Hematopoietic multipotent progenitor cell treated with erythropoietin and hydrocortisone succinate and interleukin-3 and kit ligand, for 6 days (in vitro differentiated cells): ENCODE measurements at regions not wholly inside any gene's neighbourhood (a gene's known extent, or its start where the extent isn't known, plus 50 kb on each side); places are given as distances from the start of the nearest gene placed in this dataset.
A peak's percentile ranks its signal among the peaks of the same experiment; 100 is the strongest.

ENCODE experiments used
- DNase-seq: peaks from one replicate; pipeline ENCODE4 v3.0.0-alpha.2; 2015

GRCh38 chr13:110097013-110097412 lies 209.9 kb downstream of the COL4A1 start:
- no peak for DNase-seq

GRCh38 chr13:110092831-110093247 lies 214.1 kb downstream of the COL4A1 start:
- DNase-seq: no peak

- DNase-seq: no peak
These were observed 217.1 kb downstream of the COL4A1 start for GRCh38 chr13:110089815-110090214.

- no peak for DNase-seq
These were observed 217.9 kb downstream of the COL4A1 start for GRCh38 chr13:110089100-110089499.

- no peak for DNase-seq
These were observed 233.0 kb downstream of the COL4A1 start for GRCh38 chr13:110073982-110074381.

GRCh38 chr13:110070511-110071120 lies 236.3 kb downstream of the COL4A1 start:
- DNase-seq: no peak

GRCh38 chr13:110070046-110070445 lies 236.9 kb downstream of the COL4A1 start:
- no peak for DNase-seq

- no peak for DNase-seq
These were observed 238.8 kb downstream of the COL4A1 start for GRCh38 chr13:110068176-110068473.

GRCh38 chr13:110067355-110068175 lies 239.4 kb downstream of the COL4A1 start:
- DNase-seq: peak; percentile 18

GRCh38 chr13:110065780-110066179 lies 241.2 kb downstream of the COL4A1 start:
- DNase-seq: no peak

- DNase-seq: no peak
These were observed 243.2 kb downstream of the COL4A1 start for GRCh38 chr13:110063490-110064421.

- DNase-seq: no peak
These were observed 244.0 kb downstream of the COL4A1 start for GRCh38 chr13:110062777-110063442.

- DNase-seq: no peak
These were observed 244.7 kb downstream of the COL4A1 start for GRCh38 chr13:110062077-110062776.

GRCh38 chr13:110061270-110061669 lies 245.7 kb downstream of the COL4A1 start:
- no peak for DNase-seq

GRCh38 chr13:110057052-110057451 lies 249.9 kb downstream of the COL4A1 start:
- no peak for DNase-seq

- DNase-seq: no peak
These were observed 250.3 kb downstream of the COL4A1 start for GRCh38 chr13:110056640-110057039.

GRCh38 chr13:110055089-110055488 lies 251.9 kb downstream of the COL4A1 start:
- peak; percentile 11 for DNase-seq

GRCh38 chr13:110054041-110054440 lies 252.9 kb downstream of the COL4A1 start:
- DNase-seq: no peak

GRCh38 chr13:110047496-110047895 lies 259.5 kb downstream of the COL4A1 start:
- peak; percentile 5 for DNase-seq

GRCh38 chr13:110046811-110047210 lies 260.1 kb downstream of the COL4A1 start:
- DNase-seq: no peak

- DNase-seq: no peak
These were observed 259.5 kb upstream of the IRS2 start for GRCh38 chr13:110045919-110046318.

GRCh38 chr13:110045202-110045601 lies 258.8 kb upstream of the IRS2 start:
- DNase-seq: no peak
